Effector memory CD4-positive, alpha-beta T cell (primary cell): ENCODE measurements at regions not wholly inside any gene's neighbourhood (a gene's known extent, or its start where the extent isn't known, plus 50 kb on each side); places are given as distances from the start of the nearest gene placed in this dataset.
"Not testable (repeated sequence)": the region's sequence is repeated elsewhere in the genome, so short reads cannot be mapped to it uniquely, and the experiment has no call there.

Experiments used
- DNase-seq, 3 donors: peaks; one replicate each; pipeline ENCODE4 v3.0.0-alpha.2; 2020
- H3K27ac ChIP-seq: 2 replicates; pipeline ENCODE4 v1.7.0; 2013; ENCODE audit warnings: mild to moderate bottlenecking, low read length, moderate library complexity; ENCODE audit not compliant: insufficient read depth, poor library complexity, severe bottlenecking
- H3K27me3 ChIP-seq: replicated peaks from 2 replicates; pipeline ENCODE4 v1.7.0; 2013; ENCODE audit warnings: mild to moderate bottlenecking, low read length; ENCODE audit not compliant: insufficient read depth, control insufficient read depth, poor library complexity, severe bottlenecking
- H3K36me3 ChIP-seq: 2 replicates; pipeline ENCODE4 v1.7.0; 2013; ENCODE audit warnings: mild to moderate bottlenecking, low read length, moderate library complexity; ENCODE audit not compliant: control insufficient read depth, insufficient read depth
- H3K4me1 ChIP-seq: 2 replicates; pipeline ENCODE4 v1.7.0; 2013; ENCODE audit warnings: low read length, mild to moderate bottlenecking; ENCODE audit not compliant: control insufficient read depth, insufficient read depth, poor library complexity, severe bottlenecking
- H3K4me3 ChIP-seq: 2 replicates; pipeline ENCODE4 v1.7.0; 2013; ENCODE audit warnings: low read length, low read depth, mild to moderate bottlenecking; ENCODE audit not compliant: insufficient read depth, poor library complexity, severe bottlenecking
- H3K9me3 ChIP-seq: 2 replicates; pipeline ENCODE4 v1.7.0; 2013; ENCODE audit warnings: mild to moderate bottlenecking, low read length, moderate library complexity; ENCODE audit not compliant: control insufficient read depth

DNA sequence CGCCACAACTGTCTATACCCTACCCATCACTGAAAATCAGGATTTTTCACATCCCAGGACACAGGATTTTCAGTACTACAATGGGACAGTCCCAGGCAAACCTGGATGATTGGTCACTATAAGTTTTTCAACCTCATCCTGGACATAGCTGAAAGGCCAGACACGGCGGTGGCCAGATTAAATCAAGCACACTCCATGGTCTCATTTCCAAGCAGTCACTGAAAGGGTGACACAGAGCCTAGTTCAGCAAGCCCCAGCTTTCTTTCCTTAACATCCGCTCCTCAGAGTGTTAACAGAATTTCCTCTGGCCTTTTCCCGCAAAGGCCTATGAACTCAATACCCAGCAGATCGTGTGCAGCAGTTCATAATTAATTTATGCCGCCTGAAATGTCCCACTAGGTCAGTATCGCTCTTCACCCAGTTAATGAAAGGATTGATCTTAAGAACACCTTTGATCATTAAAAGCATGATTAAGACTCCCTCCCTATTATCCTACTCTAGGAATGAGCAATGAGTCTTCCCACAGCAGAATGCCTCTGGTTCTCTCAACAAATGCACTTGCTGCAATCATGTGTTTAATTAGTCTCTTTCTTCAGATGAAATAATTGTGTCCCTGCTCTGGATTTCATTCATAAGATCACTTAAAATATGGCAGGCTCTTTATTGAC lies 104.0 kb upstream of the NANOS1 start:
- Histone ChIP-seq H3K27ac (no peak overlapping the region), H3K4me1 (no peaks in the 10 kb centered on the region), H3K27me3 (no peaks in the 10 kb centered on the region), H3K36me3 (no peaks in the 10 kb centered on the region), H3K4me3 (no peak overlapping the region), H3K9me3 (no peaks in the 10 kb centered on the region)
- no peak for DNase-seq

GRCh38 chr10:118926072-118926417 lies 103.5 kb upstream of the NANOS1 start:
- no peak for DNase-seq

GRCh38 chr10:118926441-118926840 lies 103.1 kb upstream of the NANOS1 start:
- no peak for DNase-seq
- Histone ChIP-seq H3K9me3 (no peaks in the 10 kb centered on the region), H3K4me1 (no peaks in the 10 kb centered on the region), H3K36me3 (no peaks in the 10 kb centered on the region), H3K4me3 (no peak overlapping the region), H3K27me3 (no peaks in the 10 kb centered on the region), H3K27ac (no peak overlapping the region)

More at GRCh38 chr10:118926072-118926417, 103.5 kb upstream of the NANOS1 start:
- no peak overlapping the region for H3K27ac ChIP-seq
- H3K36me3 ChIP-seq: no peaks in the 10 kb centered on the region
- no peaks in the 10 kb centered on the region for H3K9me3 ChIP-seq
- H3K4me3 ChIP-seq: no peak overlapping the region
- H3K27me3 ChIP-seq: no peaks in the 10 kb centered on the region
- no peaks in the 10 kb centered on the region for H3K4me1 ChIP-seq

- H3K27me3 ChIP-seq: no peaks in the 10 kb centered on the region
- H3K9me3 ChIP-seq: no peaks in the 10 kb centered on the region
- no peak overlapping the region for H3K4me3 ChIP-seq
- no peaks in the 10 kb centered on the region for H3K36me3 ChIP-seq
- DNase-seq: no peak
- no peak overlapping the region for H3K27ac ChIP-seq
- no peaks in the 10 kb centered on the region for H3K4me1 ChIP-seq
Measured at GRCh38 chr10:118926903-118927302, 102.6 kb upstream of the NANOS1 start.

- H3K36me3 ChIP-seq: no peaks in the 10 kb centered on the region
- no peaks in the 10 kb centered on the region for H3K4me1 ChIP-seq
- no peaks in the 10 kb centered on the region for H3K27me3 ChIP-seq
- no peak overlapping the region for H3K27ac ChIP-seq
- H3K9me3 ChIP-seq: no peaks in the 10 kb centered on the region
- DNase-seq: no peak
- no peak overlapping the region for H3K4me3 ChIP-seq
Measured at GRCh38 chr10:118927321-118927720, 102.2 kb upstream of the NANOS1 start.

- H3K4me3 ChIP-seq: no peak overlapping the region
- no peaks in the 10 kb centered on the region for H3K9me3 ChIP-seq
- H3K27me3 ChIP-seq: no peaks in the 10 kb centered on the region
- H3K36me3 ChIP-seq: no peaks in the 10 kb centered on the region
- no peak overlapping the region for H3K27ac ChIP-seq
- H3K4me1 ChIP-seq: no peaks in the 10 kb centered on the region
- no peak for DNase-seq
Measured at GRCh38 chr10:118930614-118931013, 98.9 kb upstream of the NANOS1 start.

GRCh38 chr10:118931436-118931835 lies 98.1 kb upstream of the NANOS1 start:
- DNase-seq: no peak
- Histone ChIP-seq H3K4me3 (no peak overlapping the region), H3K4me1 (no peaks in the 10 kb centered on the region), H3K9me3 (no peaks in the 10 kb centered on the region), H3K36me3 (no peaks in the 10 kb centered on the region), H3K27me3 (no peaks in the 10 kb centered on the region), H3K27ac (no peak overlapping the region)

- DNase-seq, H3K27ac ChIP-seq, H3K27me3 ChIP-seq, H3K9me3 ChIP-seq, H3K4me3 ChIP-seq, H3K4me1 ChIP-seq, H3K36me3 ChIP-seq: not testable (repeated sequence)
Measured at GRCh38 chr10:118932154-118932553, 97.4 kb upstream of the NANOS1 start.

GRCh38 chr10:118937226-118937625 lies 92.3 kb upstream of the NANOS1 start:
- Histone ChIP-seq H3K27ac (no peak overlapping the region), H3K9me3 (no peaks in the 10 kb centered on the region), H3K36me3 (no peaks in the 10 kb centered on the region), H3K4me3 (no peak overlapping the region), H3K27me3 (no peaks in the 10 kb centered on the region), H3K4me1 (no peaks in the 10 kb centered on the region)
- no peak for DNase-seq

- Histone ChIP-seq H3K27ac (no peak overlapping the region), H3K36me3 (no peaks in the 10 kb centered on the region), H3K4me1 (no peaks in the 10 kb centered on the region)
Measured at GRCh38 chr10:118939211-118940007, 90.1 kb upstream of the NANOS1 start.

More at GRCh38 chr10:118939211-118940007, 90.1 kb upstream of the NANOS1 start:
- no peak for DNase-seq
- Histone ChIP-seq H3K9me3 (no peaks in the 10 kb centered on the region), H3K4me3 (no peak overlapping the region), H3K27me3 (no peaks in the 10 kb centered on the region)
